K562 (cell line): ENCODE measurements at regions not wholly inside any gene's neighbourhood (a gene's known extent, or its start where the extent isn't known, plus 50 kb on each side); places are given as distances from the start of the nearest gene placed in this dataset.

Source experiments
- ATAC-seq: fragments of 200-7000 bp; cut with Tn5 transposase; 3 replicates; pipeline ENCODE4 v1.9.1; 2020; ENCODE audit warnings: moderate library complexity
- BruUV-seq: library from RNA; stranded (reverse); fragments of 400-500 nt; replicated peaks from 2 replicates; lab custom pipeline; 2021; lab: Mats Ljungman, UMichigan
- CTCF ChIA-PET: fragments of 300-600 bp; formaldehyde crosslinking; extraction: SDS; loops from one replicate; lab custom pipeline; 2021; ENCODE audit warnings: low intra/inter-chr PET ratio; lab: Yijun Ruan, JAX
- POLR2A ChIA-PET: fragments of 300-600, 350-650 bp; sonication (Branson Sonifier 250); formaldehyde crosslinking; extraction: SDS; loops from one replicate; lab custom pipeline; 2021; ENCODE audit warnings: antibody characterized with exemption, inconsistent platforms; lab: Yijun Ruan, JAX
- DNase-seq, 4 experiments: peaks; one replicate each; pipeline versions ENCODE4 v3.0.0 to v3.0.0-alpha.2; 2011 to 2018; ENCODE audit warnings: low spot score in 3 of 4, mixed read lengths in 3 of 4; ENCODE audit errors: extremely low read depth in 1 of 4
- FAIRE-seq: peaks from 2 replicates; lab custom pipeline; 2011; peaks lifted over from hg19 to GRCh38; lab: Jason Lieb, UNC
- H2AFZ ChIP-seq: 2 replicates; pipeline ENCODE4 v1.6.0; 2011; ENCODE audit warnings: low read depth, low read length, control low read depth, inconsistent platforms
- H3K27ac ChIP-seq: fragments of 200-600 bp; 3 replicates; pipeline ENCODE4 v1.8.0; 2011; ENCODE audit warnings: low read depth, mild to moderate bottlenecking, control low read depth, inconsistent platforms, low read length, moderate library complexity, mixed read lengths; ENCODE audit errors: extremely low read depth
- H3K27me3 ChIP-seq, 2 experiments: fragments of 300-600 bp in 1 of 2; 2 replicates in 1 of 2; 3 replicates in 1 of 2; pipeline versions ENCODE4 v1.6.0 to v1.8.0; 2011; ENCODE audit warnings: inconsistent platforms in 2 of 2, low read length in 2 of 2, mild to moderate bottlenecking in 1 of 2, mixed read lengths in 1 of 2, moderate library complexity in 1 of 2; ENCODE audit not compliant: control insufficient read depth in 2 of 2, insufficient read depth in 2 of 2
- H3K36me3 ChIP-seq: fragments of 300-600 bp; 3 replicates; pipeline ENCODE4 v1.8.0; 2011; ENCODE audit warnings: mild to moderate bottlenecking, low read length, inconsistent platforms; ENCODE audit not compliant: control insufficient read depth, insufficient read depth
- H3K4me1 ChIP-seq, 2 experiments: fragments of 200-600 bp in 1 of 2; replicated peaks in 1 of 2; 2 replicates in 1 of 2; 3 replicates in 1 of 2; pipeline versions ENCODE4 v1.5.1 to v1.8.0; 2011; ENCODE audit warnings: inconsistent platforms in 2 of 2, low read length in 2 of 2, mild to moderate bottlenecking in 1 of 2, mixed read lengths in 1 of 2, moderate library complexity in 1 of 2; ENCODE audit not compliant: control insufficient read depth in 2 of 2, insufficient read depth in 2 of 2
- H3K4me2 ChIP-seq: 2 replicates; pipeline ENCODE4 v1.6.1; 2011; ENCODE audit warnings: low read length, control low read depth, inconsistent platforms, mixed read lengths; ENCODE audit not compliant: insufficient read depth
- H3K4me3 ChIP-seq: fragments of 200-600 bp; sonication (generic), shearing (Covaris generic); 2 replicates; pipeline ENCODE4 v1.5.1; 2016; ENCODE audit warnings: control low read depth, inconsistent platforms
- H3K79me2 ChIP-seq: fragments of 200-600 bp; 3 replicates; pipeline ENCODE4 v1.8.0; 2011; ENCODE audit warnings: low read length, inconsistent platforms; ENCODE audit not compliant: control insufficient read depth, insufficient read depth
- H3K9ac ChIP-seq, 2 experiments: 2 replicates each; pipeline versions ENCODE4 v1.6.0 to v1.6.1; 2011; ENCODE audit warnings: low read depth in 2 of 2, low read length in 2 of 2, control low read depth in 1 of 2, inconsistent platforms in 1 of 2, mild to moderate bottlenecking in 1 of 2, mixed read lengths in 1 of 2; ENCODE audit not compliant: insufficient read depth in 1 of 2
- H3K9me1 ChIP-seq: one replicate; pipeline ENCODE4 v1.6.0; 2011; ENCODE audit warnings: inconsistent platforms, mild to moderate bottlenecking, low read length, moderate library complexity; ENCODE audit not compliant: control insufficient read depth, insufficient read depth
- H3K9me3 ChIP-seq: replicated peaks from 2 replicates; pipeline ENCODE4 v1.5.1; 2011; ENCODE audit warnings: low read depth, low read length, inconsistent platforms; ENCODE audit not compliant: control insufficient read depth, insufficient read depth
- H4K20me1 ChIP-seq: replicated peaks from 2 replicates; pipeline ENCODE4 v1.6.1; 2011; ENCODE audit warnings: low read length, inconsistent platforms, mixed read lengths; ENCODE audit not compliant: control insufficient read depth, insufficient read depth
- MEF2D ChIP-seq: conservative IDR thresholded peaks from 2 replicates; pipeline ENCODE4 v1.6.1; 2016; ENCODE audit warnings: low read depth, missing genetic modification characterization, missing compliant biosample characterization
- TSHZ1 ChIP-seq: fragments of 250-450 bp; sonication (Bioruptor Pico); IDR thresholded peaks from 2 replicates; pipeline ENCODE4 v1.4.0; 2020; ENCODE audit warnings: mild to moderate bottlenecking, moderate library complexity
- ZNF146 ChIP-seq: IDR thresholded peaks from one replicate; pipeline ENCODE4 v1.6.1; 2018; ENCODE audit warnings: missing compliant biosample characterization; ENCODE audit not compliant: unreplicated experiment
- WGBS: fragments of 100-300 bp; shearing (Covaris generic); methylation state at CpG from one replicate; pipeline ENCODE4 v1.1.6; 2016; ENCODE audit warnings: low coverage, mixed read lengths; ENCODE audit not compliant: insufficient coverage; ENCODE audit errors: missing lambda C conversion rate; 5-methylcytosine and 5-hydroxymethylcytosine counted together
- in situ Hi-C: fragments of 300-500 bp; cut with MboI; formaldehyde crosslinking; loops from 4 replicates; pipeline ENCODE4 v1.15.0; 2018; ENCODE audit warnings: inconsistent platforms, mixed read lengths
- intact Hi-C: fragments of 100-400 bp; cut with micrococcal nuclease; formaldehyde crosslinking; loops from 2 replicates; pipeline ENCODE4 v1.14.2; 2022

DNA sequence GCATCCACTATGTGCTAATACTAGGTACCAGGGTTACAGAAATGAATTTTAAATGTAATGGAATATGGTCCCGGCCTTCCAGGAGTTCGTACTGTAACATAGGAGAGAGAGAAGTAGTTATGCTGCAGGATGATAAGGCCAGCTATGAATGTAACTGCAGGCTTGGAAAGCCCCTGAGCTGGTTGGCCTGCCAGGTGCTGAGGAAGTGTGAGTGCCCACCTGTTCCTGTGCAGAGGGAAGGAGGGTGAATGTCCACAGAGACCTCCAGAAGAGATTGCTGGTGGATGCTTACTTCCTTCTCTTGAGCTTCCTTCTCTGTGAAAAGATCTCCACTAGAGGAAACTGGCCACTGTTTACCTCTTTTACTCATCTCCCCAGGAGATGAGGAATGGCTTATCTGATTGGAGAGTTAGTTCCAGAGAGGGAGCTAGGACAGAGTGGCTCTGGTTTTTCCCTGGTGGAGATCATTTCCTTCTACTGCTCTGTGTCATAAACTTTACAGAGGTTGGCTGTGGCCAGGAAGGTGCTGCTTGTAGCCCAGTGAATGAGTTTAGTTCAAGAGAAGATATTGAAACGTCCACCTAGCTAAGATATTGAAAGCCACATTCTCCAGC, 114.0 kb upstream of the LNX1 start (continued):
- TF ChIP-seq TSHZ1 (CRISPR knock-in tag), result no peak

GRCh38 chr4:53704329-53704728, 113.0 kb upstream of the LNX1 start:
- Histone ChIP-seq H3K36me3 (no peaks in the 10 kb centered on the region), H3K9me3 (no peaks in the 10 kb centered on the region), H3K9me1 (no peaks in the 10 kb centered on the region)
- DNase-seq, result no peak
- intact Hi-C loops (no loop called here), in situ Hi-C loops (no loop called here)
- FAIRE-seq, result no peak
- POLR2A ChIA-PET, result interaction anchor here (0.9 kb wide), 1 partner anchor 31 kb away, joined by 6 read pairs; no protein-coding TSS in a partner anchor
- TF ChIP-seq ZNF146 (CRISPR knock-in tag) (peak; percentile 86), MEF2D (tag) (no peak)
- TF ChIP-seq, all 486 proteins: peak for 1
- CTCF ChIA-PET, result no interaction called here
- Histone ChIP-seq H3K4me3 (no peak overlapping the region), H3K27me3 (peaks cover 0 to 12% of the 10 kb centered on the region in 2 experiments; a peak in 2 of 5 replicates), H2AFZ (no peak overlapping the region), H3K79me2 (no peaks in the 10 kb centered on the region), H3K4me2 (no peak overlapping the region), H3K9ac (no peak overlapping the region), H3K27ac (no peak overlapping the region), H4K20me1 (no peaks in the 10 kb centered on the region), H3K4me1 (no peaks in the 10 kb centered on the region; a peak in 1 of 5 replicates)
- 0% methylated on average over 2 of the region's 2 CpGs for WGBS
- no TSS peak for BruUV-seq
- ATAC-seq, result no peak
